Hematopoietic multipotent progenitor cell treated with erythropoietin and hydrocortisone succinate and interleukin-3 and kit ligand, for 6 days (in vitro differentiated cells): ENCODE measurements at regions not wholly inside any gene's neighbourhood (a gene's known extent, or its start where the extent isn't known, plus 50 kb on each side); places are given as distances from the start of the nearest gene placed in this dataset.

Source experiments
- DNase-seq: peaks from one replicate; pipeline ENCODE4 v3.0.0-alpha.2; 2015

GRCh38 chr2:102967451-102967850 is 205.6 kb downstream of the TMEM182 start:
- no peak for DNase-seq

GRCh38 chr2:102968375-102968774 is 206.5 kb downstream of the TMEM182 start:
- no peak for DNase-seq

GRCh38 chr2:102971701-102972100 is 209.9 kb downstream of the TMEM182 start:
- no peak for DNase-seq

- DNase-seq, result peak; percentile 58
Observed at GRCh38 chr2:102975996-102976975, 214.5 kb downstream of the TMEM182 start.

- no peak for DNase-seq
Observed at GRCh38 chr2:102977426-102978090, 215.7 kb downstream of the TMEM182 start.

GRCh38 chr2:102978091-102978490 is 216.3 kb downstream of the TMEM182 start:
- no peak for DNase-seq

GRCh38 chr2:102979429-102979828 is 217.6 kb downstream of the TMEM182 start:
- no peak for DNase-seq

- DNase-seq, result no peak
Observed at GRCh38 chr2:102983786-102984185, 222.0 kb downstream of the TMEM182 start.

- no peak for DNase-seq
Observed at GRCh38 chr2:102986826-102987490, 225.1 kb downstream of the TMEM182 start.

- DNase-seq, result no peak
Observed at GRCh38 chr2:102992607-102993006, 230.8 kb downstream of the TMEM182 start.

GRCh38 chr2:102999958-103000357 is 238.1 kb downstream of the TMEM182 start:
- no peak for DNase-seq

- no peak for DNase-seq
Observed at GRCh38 chr2:103002954-103003353, 241.1 kb downstream of the TMEM182 start.

- DNase-seq, result no peak
Observed at GRCh38 chr2:103003750-103004260, 242.0 kb downstream of the TMEM182 start.

GRCh38 chr2:103004426-103004942 is 242.7 kb downstream of the TMEM182 start:
- DNase-seq, result no peak

- no peak for DNase-seq
Observed at GRCh38 chr2:103005393-103005792, 243.6 kb downstream of the TMEM182 start.

- no peak for DNase-seq
Observed at GRCh38 chr2:103007086-103007485, 245.3 kb downstream of the TMEM182 start.

GRCh38 chr2:103008586-103008985 is 246.8 kb downstream of the TMEM182 start:
- DNase-seq, result no peak

- DNase-seq, result no peak
Observed at GRCh38 chr2:103009871-103010270, 248.0 kb downstream of the TMEM182 start.

- DNase-seq, result no peak
Observed at GRCh38 chr2:103010306-103010705, 248.5 kb downstream of the TMEM182 start.

- DNase-seq, result no peak
Observed at GRCh38 chr2:103010751-103011150, 248.9 kb downstream of the TMEM182 start.

- DNase-seq, result no peak
Observed at GRCh38 chr2:103012590-103012989, 250.8 kb downstream of the TMEM182 start.

GRCh38 chr2:103025056-103025455 is 263.2 kb downstream of the TMEM182 start:
- no peak for DNase-seq

GRCh38 chr2:103028181-103028580 is 266.4 kb downstream of the TMEM182 start:
- no peak for DNase-seq
